ENCODE measurements at regions not wholly inside any gene's neighbourhood (a gene's known extent, or its start where the extent isn't known, plus 50 kb on each side); places are given as distances from the start of the nearest gene placed in this dataset.

GRCh38 chr7:8822595-8822994, 389.2 kb downstream of the NXPH1 start:
- Histone ChIP-seq H3K9ac (no peak overlapping the region), H3K36me3 (no peaks in the 10 kb centered on the region), H3K79me2 (ENCODE audit: low read depth) (no peaks in the 10 kb centered on the region), H3K4me2 (no peak overlapping the region), H3K9me3 (ENCODE audit: low read depth) (no peaks in the 10 kb centered on the region), H3K27ac (no peak overlapping the region), H3F3A (ENCODE audit: low read depth) (no peaks in the 10 kb centered on the region), H3K4me3 (no peak overlapping the region), H4K20me1 (ENCODE audit: low read depth) (no peaks in the 10 kb centered on the region), H3K27me3 (no peaks in the 10 kb centered on the region), H3K4me1 (no peaks in the 10 kb centered on the region), H2AFZ (replicated peaks) (no peak overlapping the region)
- Mint-ChIP-seq H3K27ac (no peak overlapping the region), H3K9me3 (no peaks in the 10 kb centered on the region), H3K27me3 (ENCODE audit: insufficient read depth, low read depth) (no peaks in the 10 kb centered on the region), H3K36me3 (no peaks in the 10 kb centered on the region), H3K4me3 (no peak overlapping the region), H3K4me1 (no peaks in the 10 kb centered on the region)
- DNase-seq (ENCODE audit: low spot score) = no peak
- no peak for TF ChIP-seq CTCF (IDR thresholded peaks at IDR 0.05)
- TF ChIP-seq EZH2 (IDR thresholded peaks at IDR 0.05) = no peak
- no peak for TF ChIP-seq EZH2phosphoT487 (IDR thresholded peaks at IDR 0.05)

GRCh38 chr7:8823486-8823885, 390.1 kb downstream of the NXPH1 start:
- no peak overlapping the region for H3K4me3 Mint-ChIP-seq
- no peaks in the 10 kb centered on the region for H3K27me3 Mint-ChIP-seq (ENCODE audit: insufficient read depth, low read depth)
- Histone ChIP-seq H3F3A (ENCODE audit: low read depth) (no peaks in the 10 kb centered on the region), H3K27ac (no peak overlapping the region), H2AFZ (replicated peaks) (no peak overlapping the region), H3K4me3 (no peak overlapping the region), H3K4me2 (no peak overlapping the region), H3K79me2 (ENCODE audit: low read depth) (no peaks in the 10 kb centered on the region), H3K36me3 (no peaks in the 10 kb centered on the region), H4K20me1 (ENCODE audit: low read depth) (no peaks in the 10 kb centered on the region), H3K27me3 (no peaks in the 10 kb centered on the region), H3K9me3 (ENCODE audit: low read depth) (no peaks in the 10 kb centered on the region), H3K4me1 (no peaks in the 10 kb centered on the region), H3K9ac (no peak overlapping the region)
- H3K36me3 Mint-ChIP-seq = no peaks in the 10 kb centered on the region
- no peak for TF ChIP-seq EZH2 (IDR thresholded peaks at IDR 0.05)
- TF ChIP-seq EZH2phosphoT487 (IDR thresholded peaks at IDR 0.05) = no peak
- no peak for TF ChIP-seq CTCF (IDR thresholded peaks at IDR 0.05)
- H3K4me1 Mint-ChIP-seq = no peaks in the 10 kb centered on the region
- no peak overlapping the region for H3K27ac Mint-ChIP-seq
- no peaks in the 10 kb centered on the region for H3K9me3 Mint-ChIP-seq
- DNase-seq (ENCODE audit: low spot score) = no peak

- no peak overlapping the region for H3K27ac Mint-ChIP-seq
- H3K4me2 ChIP-seq = no peak overlapping the region
These were observed 393.9 kb downstream of the NXPH1 start for GRCh38 chr7:8827329-8827728.

More at GRCh38 chr7:8827329-8827728, 393.9 kb downstream of the NXPH1 start:
- Mint-ChIP-seq H3K4me3 (no peak overlapping the region), H3K4me1 (no peaks in the 10 kb centered on the region), H3K36me3 (no peaks in the 10 kb centered on the region), H3K9me3 (no peaks in the 10 kb centered on the region), H3K27me3 (ENCODE audit: insufficient read depth, low read depth) (peaks cover 2% of the 10 kb centered on the region)
- no peaks in the 10 kb centered on the region for H3K4me1 ChIP-seq
- DNase-seq (ENCODE audit: low spot score) = no peak
- no peak overlapping the region for H3K27ac ChIP-seq
- no peaks in the 10 kb centered on the region for H3K27me3 ChIP-seq
- H3K79me2 ChIP-seq (ENCODE audit: low read depth) = no peaks in the 10 kb centered on the region
- H3K36me3 ChIP-seq = no peaks in the 10 kb centered on the region
- no peaks in the 10 kb centered on the region for H3F3A ChIP-seq (ENCODE audit: low read depth)
- no peak overlapping the region for H3K9ac ChIP-seq
- no peak overlapping the region for H2AFZ ChIP-seq (replicated peaks)
- H4K20me1 ChIP-seq (ENCODE audit: low read depth) = no peaks in the 10 kb centered on the region
- TF ChIP-seq EZH2phosphoT487 (IDR thresholded peaks at IDR 0.05) = no peak
- TF ChIP-seq CTCF (IDR thresholded peaks at IDR 0.05) = no peak
- no peak for TF ChIP-seq EZH2 (IDR thresholded peaks at IDR 0.05)
- H3K9me3 ChIP-seq (ENCODE audit: low read depth) = no peaks in the 10 kb centered on the region
- no peak overlapping the region for H3K4me3 ChIP-seq
